Ectodermal cell (in vitro differentiated cells): ENCODE measurements at regions not wholly inside any gene's neighbourhood (a gene's known extent, or its start where the extent isn't known, plus 50 kb on each side); places are given as distances from the start of the nearest gene placed in this dataset.
A peak's percentile ranks its signal among the peaks of the same experiment; 100 is the strongest.

Experiments
- H3K27ac ChIP-seq: 2 replicates; pipeline ENCODE4 v1.7.0; 2013; ENCODE audit warnings: mild to moderate bottlenecking, low read depth, low read length; ENCODE audit not compliant: insufficient read depth, poor library complexity, severe bottlenecking
- H3K27me3 ChIP-seq: 2 replicates; pipeline ENCODE4 v1.7.0; 2013; ENCODE audit warnings: mild to moderate bottlenecking, low read length; ENCODE audit not compliant: insufficient read depth, control insufficient read depth, poor library complexity, severe bottlenecking
- H3K36me3 ChIP-seq: one replicate; pipeline ENCODE4 v1.7.0; 2013; ENCODE audit warnings: low read length; ENCODE audit not compliant: control insufficient read depth, insufficient read depth
- H3K4me1 ChIP-seq: one replicate; pipeline ENCODE4 v1.7.0; 2013; ENCODE audit warnings: low read length; ENCODE audit not compliant: control insufficient read depth, insufficient read depth
- H3K4me3 ChIP-seq: 2 replicates; pipeline ENCODE4 v1.7.0; 2013; ENCODE audit warnings: low read depth, low read length, control low read depth; ENCODE audit not compliant: insufficient read depth
- H3K9me3 ChIP-seq: 2 replicates; pipeline ENCODE4 v1.7.0; 2013; ENCODE audit warnings: mild to moderate bottlenecking, low read length, moderate library complexity; ENCODE audit not compliant: control insufficient read depth
- WGBS, 2 experiments: methylation state at CpG; one replicate each; pipeline ENCODE4 v1.1.7; 2013; ENCODE audit warnings: missing lambda C conversion rate in 2 of 2; 5-methylcytosine and 5-hydroxymethylcytosine counted together

DNA sequence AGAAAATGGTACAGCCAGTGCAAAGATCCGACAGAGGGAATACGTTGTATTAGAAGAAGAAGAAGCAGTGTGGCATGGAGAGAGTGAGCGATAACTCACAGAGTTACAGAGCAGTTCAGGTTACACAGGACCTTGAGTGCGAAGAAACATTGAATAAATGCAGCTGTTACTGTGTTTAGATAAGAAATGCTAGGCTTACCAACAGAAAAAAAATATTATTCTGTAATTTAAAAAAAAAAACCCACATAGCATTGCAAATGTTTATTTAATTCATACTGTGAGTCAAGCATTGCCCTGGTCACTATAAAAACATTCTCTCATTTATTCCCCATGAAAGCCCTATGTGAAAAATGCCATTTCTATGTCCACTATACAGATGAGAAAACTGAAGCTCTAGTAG lies 373.4 kb upstream of the EPHA7 start:
- Histone ChIP-seq H3K9me3 (no peaks in the 10 kb centered on the region), H3K36me3 (no peaks in the 10 kb centered on the region), H3K27ac (no peak overlapping the region), H3K4me1 (peaks cover 4% of the 10 kb centered on the region), H3K4me3 (no peak overlapping the region), H3K27me3 (no peaks in the 10 kb centered on the region)
- 90 to 97% methylated on average over 4 of the region's 4 CpGs for WGBS, 2 experiments

DNA sequence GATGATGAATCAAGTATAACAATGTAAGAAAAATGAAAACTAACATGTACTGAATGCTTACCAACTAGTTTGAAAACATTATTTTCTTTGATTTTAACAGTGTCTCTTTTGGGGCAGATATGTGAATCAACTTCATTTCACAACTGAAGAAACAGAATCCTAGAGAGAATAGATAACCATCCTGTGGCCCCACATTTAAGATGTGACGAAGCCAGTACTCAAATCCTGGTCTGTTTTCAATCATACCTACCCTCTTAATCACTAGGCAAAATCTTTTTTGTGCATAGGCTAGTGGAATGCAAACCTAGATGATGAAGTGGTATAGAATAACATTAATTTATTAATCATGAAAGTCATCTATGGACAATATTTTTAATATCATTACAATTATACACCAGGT lies 371.6 kb upstream of the EPHA7 start:
- no peaks in the 10 kb centered on the region for H3K27me3 ChIP-seq
- WGBS, 2 experiments, result 71 to 92% methylated on average over 1 of the region's 1 CpG
- H3K9me3 ChIP-seq, result no peaks in the 10 kb centered on the region
- peaks cover 18% of the 10 kb centered on the region for H3K4me1 ChIP-seq
- H3K27ac ChIP-seq, result no peak overlapping the region
- no peaks in the 10 kb centered on the region for H3K36me3 ChIP-seq
- H3K4me3 ChIP-seq, result no peak overlapping the region

DNA sequence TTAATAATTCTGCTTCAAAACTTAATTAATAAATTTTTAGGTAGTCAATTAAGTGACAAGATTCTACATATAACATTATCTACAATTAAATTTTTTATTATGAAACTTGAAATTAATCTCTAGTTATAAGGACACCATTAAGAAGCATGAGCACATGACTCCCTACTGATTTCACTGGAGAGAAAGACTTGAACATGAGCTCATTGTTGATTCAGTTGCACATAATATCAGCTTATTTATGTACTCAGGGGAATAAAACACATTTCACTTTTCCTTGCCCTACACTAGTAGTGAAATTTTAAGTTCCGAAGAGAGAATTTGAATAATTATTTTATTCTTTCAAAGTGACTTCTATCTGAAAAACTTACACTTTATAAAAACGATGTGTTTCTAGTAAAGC lies 370.2 kb upstream of the EPHA7 start:
- no CpG with 5 or more reads among the region's 2 CpGs for WGBS, 2 experiments
- no peaks in the 10 kb centered on the region for H3K27me3 ChIP-seq
- no peak overlapping the region for H3K4me3 ChIP-seq
- H3K9me3 ChIP-seq, result no peaks in the 10 kb centered on the region
- no peak overlapping the region for H3K27ac ChIP-seq
- H3K36me3 ChIP-seq, result no peaks in the 10 kb centered on the region
- H3K4me1 ChIP-seq, result peaks cover 31% of the 10 kb centered on the region

DNA sequence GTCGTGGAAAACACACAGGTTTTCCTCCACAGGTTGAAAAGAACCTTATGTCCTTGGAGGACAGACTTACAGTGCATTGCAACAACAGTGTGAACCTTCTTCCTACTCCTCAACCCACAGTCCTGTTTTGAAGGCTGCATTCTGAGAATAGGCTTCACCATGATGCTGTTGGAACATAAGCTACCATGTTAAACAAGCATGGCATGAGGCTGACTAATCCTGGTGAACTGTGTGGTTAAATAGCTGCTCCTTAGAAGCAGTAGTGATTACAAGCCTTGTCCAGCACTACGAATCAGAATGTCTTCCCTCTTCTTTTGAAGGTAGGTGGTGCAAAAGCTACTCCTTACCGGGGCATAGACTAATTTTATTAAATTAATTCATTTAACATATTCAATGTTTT lies 368.5 kb upstream of the EPHA7 start:
- Histone ChIP-seq H3K36me3 (no peaks in the 10 kb centered on the region), H3K27me3 (no peaks in the 10 kb centered on the region), H3K4me1 (peaks cover 36% of the 10 kb centered on the region), H3K4me3 (no peak overlapping the region), H3K9me3 (no peaks in the 10 kb centered on the region), H3K27ac (no peak overlapping the region)
- 58 to 72% methylated on average over 2 of the region's 3 CpGs for WGBS, 2 experiments

DNA sequence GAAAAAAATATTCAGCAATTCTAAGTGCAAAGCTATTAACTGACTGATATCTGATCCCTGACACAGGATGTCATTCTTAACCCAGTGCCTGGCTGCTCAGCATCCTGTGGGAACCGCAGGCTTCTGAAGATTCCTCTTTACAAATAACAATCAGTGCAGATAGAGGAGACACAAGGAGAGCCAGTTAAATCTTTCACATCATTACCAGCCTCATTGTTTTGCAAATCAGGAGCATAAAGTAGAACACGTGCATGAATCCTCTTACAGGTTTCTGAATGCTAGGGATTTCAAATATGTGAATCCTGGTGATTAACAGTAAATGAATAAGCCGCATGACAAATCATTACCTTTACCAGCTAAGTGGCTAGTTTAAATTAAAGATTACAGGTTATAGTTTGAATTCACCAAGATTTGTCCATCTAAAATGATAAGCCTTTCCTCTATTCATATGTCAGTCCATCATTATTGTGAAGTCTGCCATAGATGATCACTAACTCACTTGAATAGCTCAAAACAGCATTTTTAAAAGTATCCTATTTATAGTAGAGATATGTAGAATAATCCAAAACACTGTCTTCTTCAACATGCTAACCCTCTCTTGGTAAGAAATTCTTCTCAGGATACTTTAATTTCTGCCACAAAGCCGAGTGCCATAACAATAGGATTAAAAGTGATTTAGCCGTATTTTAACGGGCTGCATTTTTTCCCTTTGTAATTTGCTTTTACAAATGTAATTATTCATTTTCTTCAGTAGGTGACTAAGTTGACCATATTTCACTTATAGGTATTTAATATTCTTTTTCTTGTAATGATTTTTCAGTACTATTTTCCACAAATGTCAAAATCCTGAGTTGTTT lies 367.3 kb upstream of the EPHA7 start:
- Histone ChIP-seq H3K4me1 (peaks cover 36% of the 10 kb centered on the region), H3K36me3 (no peaks in the 10 kb centered on the region), H3K4me3 (no peak overlapping the region), H3K27me3 (no peaks in the 10 kb centered on the region), H3K27ac (peak overlapping the region; percentile 82), H3K9me3 (no peaks in the 10 kb centered on the region)
- WGBS, 2 experiments, result 3 to 8% methylated on average over 3 to 6 of the region's 6 CpGs

DNA sequence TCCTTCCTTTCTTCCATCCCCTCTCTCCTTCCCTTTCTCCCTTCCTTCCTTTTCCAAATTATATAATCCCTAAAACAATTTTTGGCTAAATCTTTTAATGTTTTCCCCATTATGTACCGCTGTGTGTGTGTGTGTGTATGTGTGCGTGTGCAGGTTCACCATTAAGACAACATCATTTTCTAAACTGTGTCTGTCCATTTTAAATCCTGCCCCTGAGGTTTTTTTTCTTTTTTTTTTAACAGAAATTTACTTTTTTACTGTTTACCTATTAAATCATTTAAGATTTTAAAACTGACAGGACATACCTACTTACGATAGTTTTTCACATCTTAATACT lies 366.3 kb upstream of the EPHA7 start:
- Histone ChIP-seq H3K9me3 (no peaks in the 10 kb centered on the region), H3K27me3 (no peaks in the 10 kb centered on the region), H3K36me3 (no peaks in the 10 kb centered on the region), H3K4me1 (peaks cover 36% of the 10 kb centered on the region), H3K27ac (peak overlapping the region; percentile 68), H3K4me3 (no peak overlapping the region)
- WGBS, 2 experiments, result no CpG with 5 or more reads among the region's 3 CpGs

DNA sequence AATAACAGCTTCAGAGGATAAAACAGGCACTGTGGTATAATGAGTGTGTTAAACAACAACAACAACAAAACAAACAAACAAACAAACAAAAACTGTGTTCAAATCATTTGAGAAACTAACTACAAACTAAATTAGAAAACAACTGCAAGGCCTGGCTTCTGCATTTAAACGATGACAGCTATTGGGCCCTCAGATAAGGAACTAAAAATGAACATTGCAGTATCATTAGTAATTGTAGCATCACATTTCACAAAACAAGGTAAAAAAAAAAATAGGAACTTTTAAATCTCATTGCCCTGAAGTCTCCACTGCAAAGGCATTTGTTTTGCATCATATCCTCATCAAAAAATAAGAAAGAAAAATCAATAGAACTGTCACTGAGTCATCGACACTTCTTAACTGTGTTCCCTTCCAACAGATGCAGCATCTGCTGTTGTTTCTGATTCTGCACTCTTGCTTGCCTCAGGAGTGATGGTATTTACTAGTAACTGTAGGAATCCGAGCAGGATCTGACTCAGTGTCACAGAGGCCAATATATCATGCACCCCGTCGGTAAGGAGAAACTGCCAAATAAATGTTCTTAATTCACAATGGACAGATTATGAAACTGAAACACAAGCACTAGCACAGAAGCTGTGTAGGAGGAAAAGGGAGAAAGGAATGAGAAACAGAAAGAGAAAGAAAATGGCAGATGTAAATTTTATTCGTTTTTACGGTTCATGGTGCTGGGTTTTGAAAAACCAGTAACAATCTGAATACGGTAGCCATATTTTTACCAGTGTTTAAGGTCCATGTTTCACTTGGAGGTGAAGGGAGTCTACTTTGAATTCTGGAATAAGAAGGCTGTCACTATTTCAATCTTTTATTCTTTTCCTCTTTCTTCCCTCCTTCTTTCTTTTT lies 365.7 kb upstream of the EPHA7 start:
- no peaks in the 10 kb centered on the region for H3K36me3 ChIP-seq
- H3K4me1 ChIP-seq, result peaks cover 36% of the 10 kb centered on the region
- WGBS, 2 experiments, result 65 to 69% methylated on average over 8 of the region's 8 CpGs
- no peaks in the 10 kb centered on the region for H3K27me3 ChIP-seq
- peak overlapping the region; percentile 68 for H3K27ac ChIP-seq
- H3K9me3 ChIP-seq, result no peaks in the 10 kb centered on the region
- no peak overlapping the region for H3K4me3 ChIP-seq

DNA sequence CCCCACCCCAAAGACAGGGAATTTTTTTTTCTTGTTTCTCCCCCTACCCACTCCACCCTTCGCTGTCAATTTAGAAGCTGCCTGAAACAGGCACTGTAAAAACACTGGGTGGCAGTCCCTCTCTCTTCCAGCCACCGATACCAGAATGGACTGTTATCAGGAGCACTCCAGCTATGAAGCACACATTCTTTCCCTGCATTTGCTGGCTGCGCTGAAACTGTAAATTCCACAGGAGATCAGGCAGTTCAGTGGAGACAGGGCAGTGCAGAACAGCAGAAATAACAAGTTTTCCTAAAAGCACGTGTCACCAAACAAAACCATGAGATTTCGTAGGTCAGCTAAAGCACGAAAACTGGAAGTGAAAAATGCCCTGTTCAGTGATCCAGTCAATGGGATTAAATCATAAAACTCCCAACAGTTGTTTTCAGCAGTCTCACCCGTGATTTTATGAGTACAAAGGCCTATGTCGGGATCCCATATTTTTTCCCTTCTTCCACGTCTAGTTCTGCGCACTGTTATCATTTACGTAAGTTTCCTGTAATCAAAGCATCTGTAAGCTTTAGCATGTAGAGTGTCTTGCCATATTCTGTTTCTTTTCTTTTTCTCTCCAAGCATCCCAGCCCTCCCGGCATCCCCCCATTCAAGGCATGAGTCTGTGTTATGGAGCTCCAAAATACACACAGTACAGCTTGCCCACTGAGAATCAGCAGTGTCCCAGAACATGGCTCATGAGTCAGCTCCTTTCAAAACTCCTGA lies 359.9 kb upstream of the EPHA7 start:
- peak overlapping the region; percentile 31 for H3K27ac ChIP-seq
- no peaks in the 10 kb centered on the region for H3K9me3 ChIP-seq
- no peaks in the 10 kb centered on the region for H3K36me3 ChIP-seq
- H3K27me3 ChIP-seq, result no peaks in the 10 kb centered on the region
- 72 to 78% methylated on average over 12 of the region's 12 CpGs for WGBS, 2 experiments
- peaks cover 10% of the 10 kb centered on the region for H3K4me1 ChIP-seq
- H3K4me3 ChIP-seq, result no peak overlapping the region

DNA sequence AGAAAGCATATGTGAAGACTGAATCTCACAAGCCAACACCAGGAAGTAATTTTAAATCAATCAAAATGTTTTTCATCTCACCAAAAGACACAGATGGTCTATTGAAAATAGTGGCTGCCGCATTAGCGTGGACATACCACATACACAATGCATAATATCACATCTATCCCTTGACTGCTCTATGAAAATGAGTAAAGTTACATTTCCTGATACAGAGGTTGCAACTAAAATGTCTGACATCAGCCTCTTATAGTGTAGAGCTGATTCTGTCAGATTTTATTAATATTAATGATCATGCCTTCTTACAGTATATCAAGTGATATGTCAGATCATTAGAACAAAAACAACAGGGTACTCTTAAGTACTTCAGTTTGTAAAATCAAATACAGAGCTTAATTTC lies 339.8 kb upstream of the EPHA7 start:
- no peaks in the 10 kb centered on the region for H3K9me3 ChIP-seq
- H3K27me3 ChIP-seq, result no peaks in the 10 kb centered on the region
- no peaks in the 10 kb centered on the region for H3K36me3 ChIP-seq
- WGBS, 2 experiments, result 95 to 100% methylated on average over 2 of the region's 2 CpGs
- H3K4me1 ChIP-seq, result peaks cover 3% of the 10 kb centered on the region
- H3K4me3 ChIP-seq, result no peak overlapping the region
- no peak overlapping the region for H3K27ac ChIP-seq

DNA sequence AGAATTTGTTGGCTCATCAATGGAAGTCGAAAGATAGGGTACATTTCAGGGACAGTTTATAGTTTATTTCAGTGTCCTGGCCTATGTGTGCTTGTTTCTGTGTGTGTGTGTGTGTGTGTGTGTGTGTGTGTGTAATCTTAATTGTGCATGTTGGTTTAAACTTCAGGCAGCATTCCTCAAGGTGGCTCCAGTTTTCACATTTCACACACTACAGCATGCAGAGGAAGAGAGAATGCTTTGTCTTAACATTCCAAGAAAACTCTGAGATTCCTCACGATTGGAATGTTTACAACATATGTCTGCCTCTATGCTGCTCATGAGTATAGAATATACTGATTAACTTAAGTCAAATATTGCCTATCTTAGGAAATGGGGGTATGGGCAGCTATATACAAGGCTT lies 332.6 kb upstream of the EPHA7 start:
- WGBS, 2 experiments, result 88 to 95% methylated on average over 1 of the region's 2 CpGs
- H3K27ac ChIP-seq, result no peak overlapping the region
- no peaks in the 10 kb centered on the region for H3K4me1 ChIP-seq
- no peak overlapping the region for H3K4me3 ChIP-seq
- H3K27me3 ChIP-seq, result no peaks in the 10 kb centered on the region
- H3K36me3 ChIP-seq, result no peaks in the 10 kb centered on the region
- H3K9me3 ChIP-seq, result no peaks in the 10 kb centered on the region
